CD4-positive, alpha-beta T cell treated with Interleukin-6 for 4 hours (primary cell): ENCODE measurements at regions not wholly inside any gene's neighbourhood (a gene's known extent, or its start where the extent isn't known, plus 50 kb on each side); places are given as distances from the start of the nearest gene placed in this dataset.

Experiments
- DNase-seq: peaks from one replicate; pipeline ENCODE4 v3.0.0-alpha.2; 2020; ENCODE audit warnings: mixed read lengths

GRCh38 chr12:11946161-11946560, 124.6 kb upstream of the BCL2L14 start:
- no peak for DNase-seq

- DNase-seq = no peak
Observed at GRCh38 chr12:11947213-11947612, 123.5 kb upstream of the BCL2L14 start.

GRCh38 chr12:11949738-11950411, 120.9 kb upstream of the BCL2L14 start:
- DNase-seq = no peak

- no peak for DNase-seq
Observed at GRCh38 chr12:11951209-11951608, 119.5 kb upstream of the BCL2L14 start.

GRCh38 chr12:11953523-11953922, 117.2 kb upstream of the BCL2L14 start:
- no peak for DNase-seq

GRCh38 chr12:11954181-11954580, 116.6 kb upstream of the BCL2L14 start:
- no peak for DNase-seq

GRCh38 chr12:11958221-11959091, 112.3 kb upstream of the BCL2L14 start:
- DNase-seq = peak; percentile 57

- peak; percentile 20 for DNase-seq
Observed at GRCh38 chr12:11959117-11959823, 111.5 kb upstream of the BCL2L14 start.

GRCh38 chr12:11960646-11961045, 110.1 kb upstream of the BCL2L14 start:
- no peak for DNase-seq

- DNase-seq = no peak
Observed at GRCh38 chr12:11961686-11962085, 109.1 kb upstream of the BCL2L14 start.

GRCh38 chr12:11962860-11963259, 107.9 kb upstream of the BCL2L14 start:
- DNase-seq = no peak

GRCh38 chr12:11963841-11964471, 106.8 kb upstream of the BCL2L14 start:
- no peak for DNase-seq

- DNase-seq = no peak
Observed at GRCh38 chr12:11965258-11965910, 105.4 kb upstream of the BCL2L14 start.

- DNase-seq = no peak
Observed at GRCh38 chr12:11967376-11968047, 103.2 kb upstream of the BCL2L14 start.

- DNase-seq = no peak
Observed at GRCh38 chr12:11968048-11968383, 102.7 kb upstream of the BCL2L14 start.

- DNase-seq = no peak
Observed at GRCh38 chr12:11968516-11968915, 102.2 kb upstream of the BCL2L14 start.

- DNase-seq = no peak
Observed at GRCh38 chr12:11969437-11970154, 101.1 kb upstream of the BCL2L14 start.

GRCh38 chr12:11970155-11970520, 100.6 kb upstream of the BCL2L14 start:
- no peak for DNase-seq

- DNase-seq = no peak
Observed at GRCh38 chr12:11973396-11973795, 97.3 kb upstream of the BCL2L14 start.

- no peak for DNase-seq
Observed at GRCh38 chr12:11976005-11976404, 94.7 kb upstream of the BCL2L14 start.

GRCh38 chr12:11978726-11979384, 91.9 kb upstream of the BCL2L14 start:
- no peak for DNase-seq
